LNCAP (cell line): ENCODE measurements at regions not wholly inside any gene's neighbourhood (a gene's known extent, or its start where the extent isn't known, plus 50 kb on each side); places are given as distances from the start of the nearest gene placed in this dataset.

Source experiments
- CTCF ChIP-seq: fragments of 450-650 bp; IDR thresholded peaks from 2 replicates; pipeline ENCODE4 v1.5.1; 2017; ENCODE audit warnings: mild to moderate bottlenecking

GRCh38 chr5:86115164-86115563 lies 502.6 kb upstream of the COX7C start:
- TF ChIP-seq CTCF: no peak

- 0 out of 2 replicates have a peak, but pooled peaks have one; percentile 11 for TF ChIP-seq CTCF
Measured at GRCh38 chr5:86118542-86118941, 499.2 kb upstream of the COX7C start.

GRCh38 chr5:86124333-86124732 lies 493.4 kb upstream of the COX7C start:
- no peak for TF ChIP-seq CTCF

- no peak for TF ChIP-seq CTCF
Measured at GRCh38 chr5:86125731-86126601, 491.8 kb upstream of the COX7C start.

- no peak for TF ChIP-seq CTCF
Measured at GRCh38 chr5:86127696-86128095, 490.0 kb upstream of the COX7C start.

- no peak for TF ChIP-seq CTCF
Measured at GRCh38 chr5:86129009-86129408, 488.7 kb upstream of the COX7C start.

GRCh38 chr5:86137297-86137696 lies 480.4 kb upstream of the COX7C start:
- TF ChIP-seq CTCF: no peak
